SK-N-SH (cell line): ENCODE measurements at regions not wholly inside any gene's neighbourhood (a gene's known extent, or its start where the extent isn't known, plus 50 kb on each side); places are given as distances from the start of the nearest gene placed in this dataset.

Source experiments
- CTCF ChIA-PET: fragments of 300-600, 350-600 bp; formaldehyde crosslinking; extraction: SDS; loops from one replicate; lab custom pipeline; 2021; lab: Yijun Ruan, JAX
- POLR2A ChIA-PET: fragments of 350-600 bp; sonication (Branson Sonifier 250); formaldehyde crosslinking; extraction: SDS; loops from one replicate; lab custom pipeline; 2020; ENCODE audit warnings: antibody characterized with exemption, inconsistent platforms; lab: Yijun Ruan, JAX
- DNase-seq: peaks from one replicate; pipeline ENCODE4 v3.0.0; 2012
- H2AFZ ChIP-seq: fragments of 200-600 bp; sonication (generic); 2 replicates; pipeline ENCODE4 v1.8.1; 2016; ENCODE audit warnings: antibody characterized with exemption, mild to moderate bottlenecking, low read depth
- H3F3A ChIP-seq: fragments of 200-600 bp; sonication (generic); replicated peaks from 2 replicates; pipeline ENCODE3; 2016; ENCODE audit warnings: antibody characterized with exemption, mild to moderate bottlenecking; ENCODE audit not compliant: insufficient read depth
- H3K27ac ChIP-seq, 2 experiments: fragments of 200-500 bp in 1 of 2; fragments of 200-600 bp in 1 of 2; sonication (Bioruptor generic) in 1 of 2; sonication (generic), shearing (Covaris generic) in 1 of 2; 2 replicates each; pipeline versions ENCODE4 v1.5.1 to v1.6.1; 2014 to 2016; ENCODE audit warnings: low read depth in 2 of 2, inconsistent platforms in 1 of 2, low read length in 1 of 2, mild to moderate bottlenecking in 1 of 2, mixed read lengths in 1 of 2
- H3K27me3 ChIP-seq: fragments of 200-600 bp; sonication (generic), shearing (Covaris generic); 2 replicates; pipeline ENCODE4 v1.6.1; 2016; ENCODE audit warnings: mixed run types; ENCODE audit not compliant: insufficient read depth
- H3K36me3 ChIP-seq, 2 experiments: fragments of 200-500 bp in 1 of 2; fragments of 200-600 bp in 1 of 2; sonication (Bioruptor generic) in 1 of 2; sonication (generic) in 1 of 2; replicated peaks in 1 of 2; 2 replicates each; pipeline versions ENCODE3 to v1.5.1; 2014 to 2016; ENCODE audit warnings: low read length in 1 of 2, mild to moderate bottlenecking in 1 of 2; ENCODE audit not compliant: insufficient read depth in 2 of 2, control insufficient read depth in 1 of 2
- H3K4me1 ChIP-seq, 2 experiments: fragments of 200-500 bp in 1 of 2; fragments of 200-600 bp in 1 of 2; sonication (Bioruptor generic) in 1 of 2; sonication (generic), shearing (Covaris generic) in 1 of 2; 2 replicates each; pipeline versions ENCODE4 v1.5.1 to v1.6.1; 2014 to 2016; ENCODE audit warnings: low read depth in 1 of 2, low read length in 1 of 2, mixed run types in 1 of 2; ENCODE audit not compliant: insufficient read depth in 2 of 2, control insufficient read depth in 1 of 2
- H3K4me2 ChIP-seq: fragments of 200-600 bp; sonication (generic), shearing (Covaris generic); 2 replicates; pipeline ENCODE4 v1.6.1; 2017; ENCODE audit warnings: mixed run types
- H3K4me3 ChIP-seq, 2 experiments: fragments of 200-500 bp in 1 of 2; fragments of 200-600 bp in 1 of 2; sonication (Bioruptor generic) in 1 of 2; sonication (generic), shearing (Covaris generic) in 1 of 2; 2 replicates each; pipeline versions ENCODE4 v1.5.1 to v1.8.1; 2014 to 2016; ENCODE audit warnings: low read depth in 2 of 2, inconsistent platforms in 1 of 2, low read length in 1 of 2, mild to moderate bottlenecking in 1 of 2, mixed read lengths in 1 of 2, moderate library complexity in 1 of 2
- H3K79me2 ChIP-seq: fragments of 200-600 bp; sonication (generic); 2 replicates; pipeline ENCODE4 v1.8.1; 2017; ENCODE audit warnings: mild to moderate bottlenecking; ENCODE audit not compliant: insufficient read depth
- H3K9ac ChIP-seq: fragments of 200-600 bp; sonication (generic); 2 replicates; pipeline ENCODE4 v1.6.1; 2017; ENCODE audit warnings: mixed run types
- H3K9me2 ChIP-seq: fragments of 200-600 bp; sonication (generic); 2 replicates; pipeline ENCODE4 v1.6.1; 2017; ENCODE audit warnings: mixed run types
- H3K9me3 ChIP-seq: fragments of 200-600 bp; sonication (generic); 2 replicates; pipeline ENCODE4 v1.6.1; 2017; ENCODE audit warnings: mixed run types, mild to moderate bottlenecking, moderate library complexity
- H4K20me1 ChIP-seq: fragments of 200-600 bp; sonication (generic); 2 replicates; pipeline ENCODE4 v1.6.1; 2017; ENCODE audit warnings: mild to moderate bottlenecking, mixed run types; ENCODE audit not compliant: insufficient read depth
- CHD2 ChIP-seq: fragments of 150-350 bp; IDR thresholded peaks from 2 replicates; pipeline ENCODE4 v1.6.1; 2018; ENCODE audit warnings: low read length; ENCODE audit not compliant: partially characterized antibody
- CTCF ChIP-seq: fragments of 200-600 bp; sonication (generic); IDR thresholded peaks from 2 replicates; pipeline ENCODE4 v1.6.1; 2017; ENCODE audit warnings: antibody characterized with exemption, mild to moderate bottlenecking, moderate library complexity
- EP300 ChIP-seq, 2 experiments: IDR thresholded peaks; 2 replicates each; pipeline versions ENCODE4 v1.4.0 to v1.6.1; 2012; ENCODE audit warnings: borderline replicate concordance in 1 of 2, low read depth in 1 of 2, low read length in 1 of 2
- GABPA ChIP-seq: IDR thresholded peaks from 2 replicates; pipeline ENCODE4 v1.4.0; 2012; ENCODE audit warnings: low read depth, mild to moderate bottlenecking
- IRF3 ChIP-seq: fragments of 150-350 bp; IDR thresholded peaks from 2 replicates; pipeline ENCODE4 v1.6.1; 2016; ENCODE audit warnings: mild to moderate bottlenecking, low read depth, low read length
- JUND ChIP-seq: IDR thresholded peaks from 2 replicates; pipeline ENCODE4 v1.4.0; 2012
- MXI1 ChIP-seq: IDR thresholded peaks from 2 replicates; pipeline ENCODE4 v1.6.1; 2012; ENCODE audit warnings: mild to moderate bottlenecking, low read depth, low read length, improper control_type of control experiment
- NFIC ChIP-seq: IDR thresholded peaks from 2 replicates; pipeline ENCODE4 v1.4.0; 2012; ENCODE audit warnings: borderline replicate concordance
- PBX3 ChIP-seq: IDR thresholded peaks from 2 replicates; pipeline ENCODE4; 2012
- POLR2AphosphoS5 ChIP-seq: IDR thresholded peaks from 2 replicates; pipeline ENCODE4 v1.6.1; 2012; ENCODE audit warnings: low read depth, low read length
- RCOR1 ChIP-seq: fragments of 150-350 bp; IDR thresholded peaks from 2 replicates; pipeline ENCODE4 v1.6.1; 2017; ENCODE audit warnings: antibody characterized with exemption, low read length
- RFX5 ChIP-seq: IDR thresholded peaks from 2 replicates; pipeline ENCODE4 v1.6.1; 2012; ENCODE audit warnings: mild to moderate bottlenecking, improper control_type of control experiment, low read length
- RXRA ChIP-seq: IDR thresholded peaks from 2 replicates; pipeline ENCODE4 v1.4.0; 2012; ENCODE audit warnings: low read depth, mild to moderate bottlenecking, borderline replicate concordance
- TCF12 ChIP-seq: IDR thresholded peaks from 2 replicates; pipeline ENCODE4 v1.4.0; 2012
- USF1 ChIP-seq: IDR thresholded peaks from 2 replicates; pipeline ENCODE4 v1.4.0; 2012; ENCODE audit warnings: low read depth, borderline replicate concordance
- USF2 ChIP-seq: fragments of 150-350 bp; IDR thresholded peaks from 2 replicates; pipeline ENCODE4 v1.6.1; 2017; ENCODE audit warnings: antibody characterized with exemption, low read length, low read depth, borderline replicate concordance
- ZBTB33 ChIP-seq: IDR thresholded peaks from 2 replicates; pipeline ENCODE4 v1.4.0; 2012; ENCODE audit warnings: low read depth, borderline replicate concordance

- POLR2A ChIA-PET: no interaction called here
- CTCF ChIA-PET: interaction anchor here (1.4 kb wide), 1 partner anchor 113 kb away, joined by 3 read pairs; no protein-coding TSS in a partner anchor
These were observed 148.0 kb upstream of the MEOX2 start for GRCh38 chr7:15834446-15834845.

More at GRCh38 chr7:15834446-15834845, 148.0 kb upstream of the MEOX2 start:
- TF ChIP-seq IRF3 (no peak), TCF12 (no peak), POLR2AphosphoS5 (no peak), ZBTB33 (no peak), PBX3 (no peak), CHD2 (no peak), GABPA (no peak), USF2 (no peak), RXRA (no peak), EP300 (IDR thresholded peaks at IDR 0.05; ENCODE audit: borderline replicate concordance in 1 of 2, low read depth in 1 of 2, low read length in 1 of 2) (no peak), CTCF (no peak), NFIC (no peak), RFX5 (no peak), JUND (no peak), RCOR1 (no peak), MXI1 (no peak), USF1 (no peak)
- TF ChIP-seq, all 33 proteins: peak for 0
- DNase-seq: no peak
- Histone ChIP-seq H3K9ac (no peak overlapping the region), H3K4me1 (no peaks in the 10 kb centered on the region; a peak in 1 of 4 replicates), H3K27me3 (no peaks in the 10 kb centered on the region), H3K4me2 (no peak overlapping the region), H4K20me1 (no peaks in the 10 kb centered on the region), H3K9me3 (no peaks in the 10 kb centered on the region), H3K79me2 (no peaks in the 10 kb centered on the region), H3K9me2 (peaks cover 5% of the 10 kb centered on the region; the same call in 1 of the 2 replicates), H3K27ac (no peak overlapping the region), H2AFZ (no peak overlapping the region), H3K4me3 (no peak overlapping the region), H3F3A (no peaks in the 10 kb centered on the region), H3K36me3 (no peaks in the 10 kb centered on the region)
